Ishikawa (cell line): ENCODE measurements at regions not wholly inside any gene's neighbourhood (a gene's known extent, or its start where the extent isn't known, plus 50 kb on each side); places are given as distances from the start of the nearest gene placed in this dataset.

Experiments used
- CREB1 ChIP-seq: IDR thresholded peaks from 2 replicates; pipeline ENCODE4 v1.6.1; 2012; ENCODE audit warnings: low read depth
- EGR1 ChIP-seq: IDR thresholded peaks from 2 replicates; pipeline ENCODE4 v1.6.1; 2012
- EP300 ChIP-seq: IDR thresholded peaks from 2 replicates; pipeline ENCODE4 v1.6.1; 2012; ENCODE audit warnings: borderline replicate concordance
- FOXM1 ChIP-seq: IDR thresholded peaks from 2 replicates; pipeline ENCODE4 v1.6.1; 2012; ENCODE audit warnings: low read depth, borderline replicate concordance
- RAD21 ChIP-seq: IDR thresholded peaks from 2 replicates; pipeline ENCODE4 v1.6.1; 2012; ENCODE audit warnings: low read depth
- REST ChIP-seq: IDR thresholded peaks from 2 replicates; pipeline ENCODE4 v1.6.1; 2012; ENCODE audit warnings: low read depth, mild to moderate bottlenecking
- TCF12 ChIP-seq: IDR thresholded peaks from 2 replicates; pipeline ENCODE4 v1.6.1; 2012; ENCODE audit warnings: low read depth
- USF1 ChIP-seq: IDR thresholded peaks from 2 replicates; pipeline ENCODE4 v1.6.1; 2012
- YY1 ChIP-seq: IDR thresholded peaks from 2 replicates; pipeline ENCODE4 v1.6.1; 2012; ENCODE audit warnings: low read depth
- TF ChIP-seq, protein P1 (sequence below): IDR thresholded peaks from 2 replicates; pipeline ENCODE4 v1.6.1; 2012

DNA sequence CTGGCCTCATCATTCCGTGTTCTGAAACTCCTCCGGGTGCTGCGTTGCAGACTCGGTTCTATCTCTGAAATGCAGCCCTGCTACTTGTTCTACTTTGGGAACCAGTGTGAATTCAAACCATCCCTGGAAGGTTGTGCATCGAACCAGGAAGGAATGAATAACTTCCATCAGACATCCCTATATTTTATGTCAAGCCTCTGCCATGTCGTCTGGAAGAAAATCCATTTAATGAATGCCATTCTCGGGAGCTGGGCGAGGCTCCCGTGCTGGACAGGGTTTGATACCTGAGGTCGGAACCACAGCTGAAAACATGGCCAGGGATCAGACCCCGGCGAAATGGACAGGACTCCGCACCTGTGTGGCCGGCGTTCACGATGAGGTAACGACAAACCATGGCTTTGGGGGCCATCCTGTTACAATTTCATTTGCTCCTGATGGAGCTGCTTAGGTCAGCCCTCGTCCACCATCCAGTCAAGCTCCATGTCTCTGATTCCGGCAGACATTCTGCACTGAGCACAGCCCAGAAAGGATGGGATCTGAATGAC, 821.6 kb downstream of the GALR1 start:
- no peak for TF ChIP-seq REST
- no peak for TF ChIP-seq EGR1
- TF ChIP-seq TCF12, result no peak
- no peak for TF ChIP-seq CREB1
- TF ChIP-seq RAD21, result no peak
- TF ChIP-seq FOXM1, result no peak
- TF ChIP-seq EP300, result no peak
- TF ChIP-seq, protein P1, sequence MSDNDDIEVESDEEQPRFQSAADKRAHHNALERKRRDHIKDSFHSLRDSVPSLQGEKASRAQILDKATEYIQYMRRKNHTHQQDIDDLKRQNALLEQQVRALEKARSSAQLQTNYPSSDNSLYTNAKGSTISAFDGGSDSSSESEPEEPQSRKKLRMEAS, result no peak
- TF ChIP-seq YY1, result no peak
- TF ChIP-seq USF1, result no peak
